Testis (tissue), 2 donors: ENCODE measurements at regions not wholly inside any gene's neighbourhood (a gene's known extent, or its start where the extent isn't known, plus 50 kb on each side); places are given as distances from the start of the nearest gene placed in this dataset.

ENCODE experiments used
- DNase-seq: peaks from one replicate; pipeline ENCODE4 v3.0.0-alpha.2; 2019
- H3K27ac ChIP-seq, 2 donors: fragments of 200-600 bp; sonication (generic); one replicate each; pipeline ENCODE4 v1.5.1; 2019
- H3K27me3 ChIP-seq: fragments of 200-600 bp; sonication (generic); one replicate; pipeline ENCODE4 v1.5.1; 2019
- H3K36me3 ChIP-seq: fragments of 200-600 bp; sonication (generic); one replicate; pipeline ENCODE4 v1.5.1; 2017; ENCODE audit warnings: low read depth; ENCODE audit errors: missing control alignments
- H3K4me1 ChIP-seq: fragments of 200-600 bp; sonication (generic); one replicate; pipeline ENCODE4 v1.5.1; 2019
- H3K4me3 ChIP-seq, 2 donors: fragments of 200-600 bp; sonication (generic); one replicate each; pipeline ENCODE4 v1.5.1; 2017 to 2019
- H3K9me3 ChIP-seq: fragments of 200-600 bp; sonication (generic); one replicate; pipeline ENCODE4 v1.5.1; 2017
- POLR2A ChIP-seq: fragments of 450-650 bp; IDR thresholded peaks from one replicate; pipeline ENCODE4 v1.6.1; 2017; ENCODE audit warnings: antibody characterized with exemption, mild to moderate bottlenecking, moderate library complexity
- WGBS, 2 donors: methylation state at CpG; one replicate each; pipeline ENCODE4 v1.1.5; 2018; 5-methylcytosine and 5-hydroxymethylcytosine counted together
- intact Hi-C: fragments of 100-400 bp; cut with DNase I; formaldehyde crosslinking; loops from one replicate; pipeline ENCODE4 v1.15.1; 2023; ENCODE audit warnings: low total_unique reads
- TF ChIP-seq, protein P1 (sequence below), 3 experiments: fragments of 450-650 bp in 2 of 3; fragments of 200-600 bp in 1 of 3; sonication (generic) in 1 of 3; IDR thresholded peaks; one replicate each; pipeline ENCODE4 v1.5.1; 2016 to 2019; ENCODE audit warnings: antibody characterized with exemption in 3 of 3, mild to moderate bottlenecking in 2 of 3, moderate library complexity in 1 of 3

DNA sequence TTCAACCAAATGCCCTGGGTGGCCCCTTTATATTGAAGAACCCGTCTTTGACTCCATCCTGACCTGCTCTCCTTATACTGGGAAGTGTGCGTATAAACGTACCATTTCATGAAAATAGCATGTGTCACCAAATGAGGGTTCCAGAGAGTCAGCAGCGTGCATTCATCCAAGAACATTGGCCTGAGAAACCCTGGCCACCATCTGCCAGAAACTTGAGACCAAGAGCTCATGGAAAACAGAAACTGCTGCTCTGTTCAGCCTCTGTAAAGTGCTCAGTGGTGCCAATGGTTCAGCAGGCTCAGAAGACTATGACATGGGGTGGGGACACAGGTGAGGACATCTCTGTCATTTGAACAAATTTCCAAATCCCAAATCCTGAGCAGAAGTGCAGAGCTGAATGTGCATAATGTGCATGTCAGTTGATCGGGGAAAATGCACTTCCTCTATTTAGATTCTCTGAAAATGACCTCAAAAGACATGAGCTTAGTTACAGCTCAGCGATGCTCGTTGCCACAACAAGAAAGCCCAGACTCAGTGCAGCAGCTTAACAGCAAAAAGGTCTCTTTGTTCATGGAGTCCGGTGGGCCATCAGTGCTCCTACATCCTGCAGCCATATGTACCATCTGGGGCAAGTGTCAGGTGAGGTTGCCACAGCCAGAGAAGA, 176.1 kb downstream of the ATPSCKMT start:
- no peaks in the 10 kb centered on the region for H3K9me3 ChIP-seq
- no peak overlapping the region for H3K4me3 ChIP-seq
- no peak for DNase-seq
- no peaks in the 10 kb centered on the region for H3K27me3 ChIP-seq
- TF ChIP-seq POLR2A = no peak
- TF ChIP-seq, protein P1, sequence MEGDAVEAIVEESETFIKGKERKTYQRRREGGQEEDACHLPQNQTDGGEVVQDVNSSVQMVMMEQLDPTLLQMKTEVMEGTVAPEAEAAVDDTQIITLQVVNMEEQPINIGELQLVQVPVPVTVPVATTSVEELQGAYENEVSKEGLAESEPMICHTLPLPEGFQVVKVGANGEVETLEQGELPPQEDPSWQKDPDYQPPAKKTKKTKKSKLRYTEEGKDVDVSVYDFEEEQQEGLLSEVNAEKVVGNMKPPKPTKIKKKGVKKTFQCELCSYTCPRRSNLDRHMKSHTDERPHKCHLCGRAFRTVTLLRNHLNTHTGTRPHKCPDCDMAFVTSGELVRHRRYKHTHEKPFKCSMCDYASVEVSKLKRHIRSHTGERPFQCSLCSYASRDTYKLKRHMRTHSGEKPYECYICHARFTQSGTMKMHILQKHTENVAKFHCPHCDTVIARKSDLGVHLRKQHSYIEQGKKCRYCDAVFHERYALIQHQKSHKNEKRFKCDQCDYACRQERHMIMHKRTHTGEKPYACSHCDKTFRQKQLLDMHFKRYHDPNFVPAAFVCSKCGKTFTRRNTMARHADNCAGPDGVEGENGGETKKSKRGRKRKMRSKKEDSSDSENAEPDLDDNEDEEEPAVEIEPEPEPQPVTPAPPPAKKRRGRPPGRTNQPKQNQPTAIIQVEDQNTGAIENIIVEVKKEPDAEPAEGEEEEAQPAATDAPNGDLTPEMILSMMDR (IDR thresholded peaks at IDR 0.05) = no peak
- H3K27ac ChIP-seq = no peak overlapping the region
- WGBS, 2 donors = 82 to 90% methylated on average over 8 of the region's 8 CpGs
- intact Hi-C loops = no loop called here
- no peaks in the 10 kb centered on the region for H3K4me1 ChIP-seq
- H3K36me3 ChIP-seq = no peaks in the 10 kb centered on the region

DNA sequence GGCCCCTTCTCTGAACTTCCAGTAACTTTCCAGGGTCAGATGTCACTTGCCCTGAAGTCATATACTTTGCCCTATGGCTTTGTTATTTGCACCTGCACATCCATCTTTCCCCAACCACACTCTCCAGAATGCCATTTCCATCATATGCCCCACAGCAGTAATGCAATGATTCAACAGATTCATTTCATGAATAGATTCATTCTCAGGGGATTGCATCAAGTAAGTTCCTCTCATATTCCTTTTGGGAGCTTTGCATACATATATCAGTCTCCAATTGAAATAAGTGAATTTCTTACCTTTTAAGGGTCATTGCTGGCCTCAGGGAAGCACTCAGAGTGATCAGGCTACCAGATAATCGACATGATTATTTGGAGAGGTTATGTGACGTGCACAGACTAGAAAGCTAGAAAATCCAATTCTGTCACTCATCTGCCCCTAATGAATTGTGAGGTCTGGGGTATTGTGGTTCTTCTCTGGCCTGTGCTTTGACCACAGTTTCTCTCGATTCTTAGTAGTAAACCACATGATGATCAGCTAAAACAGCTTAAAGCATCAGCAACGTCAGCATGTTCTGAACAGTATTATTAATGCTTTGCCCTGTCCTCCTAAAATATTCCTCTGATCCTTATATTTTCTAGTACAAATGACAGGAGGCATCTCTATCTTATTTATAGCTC, 179.9 kb downstream of the ATPSCKMT start:
- TF ChIP-seq, protein P1 (IDR thresholded peaks at IDR 0.05) = no peak
- TF ChIP-seq POLR2A = no peak
- DNase-seq = no peak
- intact Hi-C loops = no loop called here
- H3K9me3 ChIP-seq = no peaks in the 10 kb centered on the region
- no peaks in the 10 kb centered on the region for H3K27me3 ChIP-seq
- H3K4me3 ChIP-seq = no peak overlapping the region
- no peaks in the 10 kb centered on the region for H3K36me3 ChIP-seq
- no peaks in the 10 kb centered on the region for H3K4me1 ChIP-seq
- H3K27ac ChIP-seq = no peak overlapping the region
- WGBS, 2 donors = 83 to 90% methylated on average over 4 of the region's 4 CpGs

DNA sequence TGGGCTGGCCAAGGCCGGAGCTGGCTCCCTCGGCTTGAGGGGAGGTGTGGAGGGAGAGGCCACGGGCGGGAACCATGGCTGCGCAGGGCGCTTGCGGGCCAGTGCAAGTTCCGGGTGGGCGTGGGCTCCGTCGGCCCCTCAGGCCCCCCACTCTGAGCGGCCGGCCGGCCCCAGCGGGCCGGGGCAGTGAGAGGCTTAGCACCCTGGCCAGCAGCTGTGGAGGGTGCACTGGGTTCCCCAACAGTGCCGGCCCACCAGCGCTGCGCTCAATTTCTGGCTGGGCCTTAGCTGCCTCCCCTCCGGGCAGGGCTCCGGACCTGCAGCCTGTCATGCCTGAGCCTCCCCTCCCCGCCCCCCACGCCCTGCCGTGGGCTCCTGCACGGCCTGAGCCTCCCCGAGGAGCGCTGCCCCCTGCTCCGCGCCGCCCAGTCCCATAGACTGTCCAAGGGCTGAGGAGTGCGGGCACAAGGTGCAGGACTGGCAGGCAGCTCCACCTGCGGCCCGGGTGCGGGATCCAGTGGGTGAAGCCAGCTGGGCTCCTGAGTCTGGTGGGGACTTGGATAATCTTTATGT, 184.2 kb downstream of the ATPSCKMT start:
- WGBS, 2 donors = 77 to 80% methylated on average over 2 to 20 of the region's 34 CpGs
- Histone ChIP-seq H3K36me3 (no peaks in the 10 kb centered on the region), H3K4me1 (no peaks in the 10 kb centered on the region), H3K27ac (no peak overlapping the region), H3K4me3 (peak overlapping the region; percentile 12 to 34), H3K9me3 (no peaks in the 10 kb centered on the region), H3K27me3 (no peaks in the 10 kb centered on the region)
- intact Hi-C loops = no loop called here
- no peak for DNase-seq
- TF ChIP-seq, protein P1 (IDR thresholded peaks at IDR 0.05) = no peak

DNA sequence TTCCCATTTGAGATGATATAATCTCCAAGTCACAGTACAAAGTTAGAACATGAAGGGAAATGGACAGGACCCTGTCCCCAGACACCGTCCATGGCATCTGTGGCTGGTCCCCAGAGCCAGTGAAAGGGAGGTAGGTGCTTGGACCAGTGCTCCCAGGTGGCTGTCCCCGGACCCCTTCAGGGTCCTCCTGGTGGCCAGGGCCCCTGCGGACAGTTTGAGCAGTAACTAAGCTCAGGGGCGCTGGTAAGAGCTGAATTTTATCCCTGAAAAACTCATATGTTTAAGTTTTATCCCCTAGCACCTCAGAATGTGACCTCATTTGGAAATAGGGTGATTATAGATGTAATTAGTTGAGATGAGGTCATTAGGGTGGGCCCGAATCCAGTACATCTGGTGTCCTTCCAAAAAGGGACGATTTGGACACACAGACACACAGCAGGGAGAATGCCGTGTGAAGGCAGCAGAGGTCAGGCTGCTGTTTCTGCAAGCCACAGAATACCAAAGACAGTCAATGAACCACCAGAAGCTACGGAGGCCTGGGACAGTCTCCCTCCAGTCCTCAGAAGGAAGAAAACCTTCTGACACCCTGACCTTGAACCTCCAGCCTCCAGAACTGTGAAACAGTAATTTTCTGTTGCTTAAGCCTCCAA, 185.0 kb downstream of the ATPSCKMT start:
- no peaks in the 10 kb centered on the region for H3K27me3 ChIP-seq
- H3K27ac ChIP-seq = no peak overlapping the region
- peak overlapping the region in 1 of 2 donors; percentile 34 for H3K4me3 ChIP-seq
- H3K9me3 ChIP-seq = no peaks in the 10 kb centered on the region
- intact Hi-C loops = no loop called here
- H3K4me1 ChIP-seq = no peaks in the 10 kb centered on the region
- H3K36me3 ChIP-seq = no peaks in the 10 kb centered on the region
- TF ChIP-seq, protein P1 (IDR thresholded peaks at IDR 0.05) = no peak
- 49 to 50% methylated on average over 8 of the region's 8 CpGs for WGBS, 2 donors
- DNase-seq = no peak
